Suprapubic skin (tissue), 4 donors: ENCODE measurements at regions not wholly inside any gene's neighbourhood (a gene's known extent, or its start where the extent isn't known, plus 50 kb on each side); places are given as distances from the start of the nearest gene placed in this dataset.

Experiments
- DNase-seq, 2 donors: peaks; one replicate each; pipeline ENCODE4 v3.0.0-alpha.2; 2019; ENCODE audit warnings: low spot score in 2 of 2
- H3K27ac ChIP-seq: fragments of 200-600 bp; sonication (generic); one replicate; pipeline ENCODE4 v1.5.1; 2019
- H3K27me3 ChIP-seq: fragments of 200-600 bp; sonication (generic); one replicate; pipeline ENCODE4 v1.5.1; 2019
- H3K36me3 ChIP-seq: fragments of 200-600 bp; sonication (generic); one replicate; pipeline ENCODE4 v1.5.1; 2019
- H3K4me1 ChIP-seq: fragments of 200-600 bp; sonication (generic); one replicate; pipeline ENCODE4 v1.5.1; 2019
- H3K4me3 ChIP-seq: fragments of 200-600 bp; sonication (generic); one replicate; pipeline ENCODE4 v1.5.1; 2019; ENCODE audit warnings: mild to moderate bottlenecking
- H3K9me3 ChIP-seq: fragments of 200-600 bp; sonication (generic); one replicate; pipeline ENCODE4 v1.5.1; 2019
- CTCF ChIP-seq, 2 donors: fragments of 200-600 bp in 1 of 2; fragments of 450-650 bp in 1 of 2; sonication (generic) in 1 of 2; IDR thresholded peaks; one replicate each; pipeline ENCODE4 v1.5.1; 2016 to 2019; ENCODE audit warnings: antibody characterized with exemption in 2 of 2, mild to moderate bottlenecking in 1 of 2, moderate library complexity in 1 of 2
- EP300 ChIP-seq: sonication (generic); formaldehyde crosslinking; IDR thresholded peaks from one replicate; pipeline ENCODE4 v1.6.1; 2017; ENCODE audit warnings: antibody characterized with exemption
- POLR2A ChIP-seq, 2 donors: fragments of 450-650 bp; IDR thresholded peaks; one replicate each; pipeline ENCODE4 v1.6.1; 2017; ENCODE audit warnings: antibody characterized with exemption in 2 of 2, mild to moderate bottlenecking in 2 of 2, moderate library complexity in 2 of 2
- POLR2AphosphoS5 ChIP-seq, 3 donors: sonication (generic); formaldehyde crosslinking; IDR thresholded peaks; one replicate each; pipeline ENCODE4 v1.6.1; 2017; ENCODE audit warnings: antibody characterized with exemption in 3 of 3
- WGBS: methylation state at CpG from one replicate; pipeline ENCODE4 v1.1.5; 2018; 5-methylcytosine and 5-hydroxymethylcytosine counted together

DNA sequence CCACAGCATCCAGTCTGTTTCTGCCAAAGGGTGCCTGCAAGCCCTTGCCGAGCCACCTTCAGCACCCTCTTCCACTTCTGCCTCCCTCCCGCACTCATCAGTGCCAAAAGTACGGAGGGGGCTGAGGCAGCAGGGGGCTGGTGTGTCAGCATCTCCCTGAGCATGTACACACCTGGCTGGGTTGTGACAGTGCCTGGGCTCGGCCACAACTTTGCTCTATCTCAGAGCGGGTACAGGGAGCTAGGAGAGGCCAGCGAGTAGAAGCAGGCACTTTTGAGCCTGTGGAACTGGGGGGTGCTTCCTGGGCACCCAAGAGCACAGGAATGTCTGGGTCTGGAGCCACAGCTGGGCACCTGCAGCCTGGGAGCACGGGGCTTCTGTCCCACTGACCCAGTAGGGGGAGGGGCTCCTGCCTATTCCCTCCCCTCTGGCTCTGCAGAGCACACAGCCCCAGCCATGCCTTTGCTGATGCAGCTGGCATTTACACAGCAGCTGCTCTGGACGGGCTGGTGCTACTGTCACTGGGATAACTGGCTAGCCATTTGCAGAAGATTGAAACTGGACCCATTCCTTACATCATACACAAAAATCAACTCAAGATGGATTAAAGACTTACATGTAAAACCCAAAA is 319.8 kb upstream of the RRP15 start:
- Histone ChIP-seq H3K36me3 (no peaks in the 10 kb centered on the region), H3K27ac (no peak overlapping the region), H3K4me1 (no peaks in the 10 kb centered on the region), H3K4me3 (no peak overlapping the region), H3K27me3 (no peaks in the 10 kb centered on the region), H3K9me3 (peaks cover 5% of the 10 kb centered on the region)
- WGBS, result 82% methylated on average over 6 of the region's 8 CpGs
- DNase-seq, result no peak
- no peak for TF ChIP-seq EP300
- no peak for TF ChIP-seq POLR2AphosphoS5 (IDR thresholded peaks at IDR 0.05)
- no peak for TF ChIP-seq CTCF (IDR thresholded peaks at IDR 0.05)

- 100% methylated on average over 5 of the region's 7 CpGs for WGBS
Observed at GRCh38 chr1:217968085-217968484, 317.0 kb upstream of the RRP15 start.

DNA sequence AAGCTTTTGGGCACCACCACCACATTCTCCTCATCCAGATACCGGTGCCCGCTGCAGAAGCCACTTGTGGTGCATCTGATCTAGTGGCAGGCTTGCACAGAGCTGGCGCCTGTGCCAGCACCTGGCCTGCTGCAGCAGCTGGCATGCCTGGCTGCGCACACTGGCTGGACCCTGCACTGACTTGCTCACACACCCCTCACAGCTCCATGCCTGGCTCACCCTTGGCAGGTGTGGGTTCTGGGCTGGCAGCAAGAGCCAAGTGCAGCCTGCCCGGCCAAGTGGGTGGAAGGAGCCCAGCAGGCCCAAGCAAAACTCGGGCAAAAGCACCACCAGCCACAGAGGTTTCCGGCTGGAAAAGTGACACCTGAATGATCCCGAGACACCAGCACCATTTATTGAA is 315.7 kb upstream of the RRP15 start:
- 54% methylated on average over 8 of the region's 8 CpGs for WGBS

More at GRCh38 chr1:217968085-217968484, 317.0 kb upstream of the RRP15 start:
- TF ChIP-seq POLR2A (IDR thresholded peaks at IDR 0.05) (no peak), CTCF (IDR thresholded peaks at IDR 0.05) (no peak), POLR2AphosphoS5 (IDR thresholded peaks at IDR 0.05) (no peak), EP300 (no peak)
- Histone ChIP-seq H3K4me3 (no peak overlapping the region), H3K36me3 (no peaks in the 10 kb centered on the region), H3K27me3 (no peaks in the 10 kb centered on the region), H3K9me3 (peaks cover 5% of the 10 kb centered on the region), H3K4me1 (no peaks in the 10 kb centered on the region), H3K27ac (no peak overlapping the region)
- DNase-seq, result no peak

DNA sequence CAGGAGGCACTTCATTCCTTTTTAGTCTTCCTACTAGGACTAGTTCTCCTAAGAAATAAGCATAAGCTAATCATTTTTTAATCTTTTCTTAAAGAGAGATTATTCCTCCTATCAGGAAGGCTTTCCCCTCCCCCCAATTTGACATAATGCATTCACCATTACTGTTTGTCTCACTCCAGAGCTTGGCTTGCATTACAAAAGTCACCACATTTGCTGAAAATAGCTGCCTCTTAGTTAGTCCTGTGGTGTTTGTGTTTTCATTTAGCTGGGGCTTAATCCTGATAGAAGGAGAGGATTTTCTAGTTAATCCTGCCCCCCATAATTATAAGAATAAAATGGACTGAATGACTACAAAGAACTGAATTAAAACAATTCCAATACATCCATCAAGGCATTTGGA is 307.1 kb upstream of the RRP15 start:
- no peaks in the 10 kb centered on the region for H3K27me3 ChIP-seq
- H3K36me3 ChIP-seq, result no peaks in the 10 kb centered on the region
- TF ChIP-seq EP300, result no peak
- no peak for TF ChIP-seq POLR2A (IDR thresholded peaks at IDR 0.05)
- TF ChIP-seq POLR2AphosphoS5 (IDR thresholded peaks at IDR 0.05), result no peak
- no peak for TF ChIP-seq CTCF (IDR thresholded peaks at IDR 0.05)
- H3K4me1 ChIP-seq, result no peaks in the 10 kb centered on the region
- no peak for DNase-seq
- no peaks in the 10 kb centered on the region for H3K9me3 ChIP-seq
- no peak overlapping the region for H3K4me3 ChIP-seq
- no peak overlapping the region for H3K27ac ChIP-seq

More for the DNA sequence above, 315.7 kb upstream of the RRP15 start:
- H3K27ac ChIP-seq, result no peak overlapping the region
- H3K4me3 ChIP-seq, result no peak overlapping the region
- no peaks in the 10 kb centered on the region for H3K36me3 ChIP-seq
- TF ChIP-seq CTCF (IDR thresholded peaks at IDR 0.05), result no peak
- TF ChIP-seq POLR2AphosphoS5 (IDR thresholded peaks at IDR 0.05), result no peak
- TF ChIP-seq POLR2A (IDR thresholded peaks at IDR 0.05), result no peak
- no peak for TF ChIP-seq EP300
- no peaks in the 10 kb centered on the region for H3K27me3 ChIP-seq
- no peaks in the 10 kb centered on the region for H3K4me1 ChIP-seq
- no peak for DNase-seq
- H3K9me3 ChIP-seq, result peaks cover 5% of the 10 kb centered on the region

DNA sequence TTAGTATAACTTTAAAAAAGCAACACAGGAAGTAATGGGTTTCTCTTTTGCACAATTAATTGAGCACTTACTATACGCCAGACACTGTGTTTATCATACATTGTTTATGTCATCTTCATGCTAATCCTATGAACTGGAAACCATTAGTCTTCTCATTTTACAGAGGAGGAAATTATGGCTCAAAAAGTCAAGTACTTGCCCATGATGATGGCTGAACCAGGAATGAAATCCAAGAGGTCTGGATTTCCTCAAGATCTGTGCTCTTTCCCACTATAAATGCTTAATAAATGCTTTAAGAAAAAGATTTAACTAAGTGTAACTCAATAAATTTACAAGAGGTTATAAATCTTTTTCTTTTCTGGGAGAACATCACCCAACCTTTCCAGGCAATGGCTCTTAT is 303.7 kb upstream of the RRP15 start:
- no peak for DNase-seq
- Histone ChIP-seq H3K27ac (no peak overlapping the region), H3K4me3 (no peak overlapping the region), H3K4me1 (no peaks in the 10 kb centered on the region), H3K36me3 (no peaks in the 10 kb centered on the region), H3K27me3 (no peaks in the 10 kb centered on the region), H3K9me3 (no peaks in the 10 kb centered on the region)
- TF ChIP-seq CTCF (IDR thresholded peaks at IDR 0.05), result no peak
- TF ChIP-seq POLR2AphosphoS5 (IDR thresholded peaks at IDR 0.05), result no peak
- TF ChIP-seq EP300, result no peak
- no peak for TF ChIP-seq POLR2A (IDR thresholded peaks at IDR 0.05)
- WGBS, result 74% methylated on average over 1 of the region's 1 CpG
